PC-3 (cell line): ENCODE measurements at regions not wholly inside any gene's neighbourhood (a gene's known extent, or its start where the extent isn't known, plus 50 kb on each side); places are given as distances from the start of the nearest gene placed in this dataset.
A peak's percentile ranks its signal among the peaks of the same experiment; 100 is the strongest.

ENCODE experiments used
- ATAC-seq: fragments of 200-7000 bp; cut with Tn5 transposase; 2 replicates; pipeline ENCODE4 v1.9.1; 2020; ENCODE audit warnings: mild to moderate bottlenecking, moderate library complexity
- BruUV-seq: library from RNA; stranded (reverse); fragments of 400-500 nt; replicated peaks from 2 replicates; lab custom pipeline; 2021; lab: Mats Ljungman, UMichigan
- CTCF ChIA-PET: fragments of 300-600 bp; sonication (Branson Sonifier 250); formaldehyde crosslinking; loops from one replicate; lab custom pipeline; 2022; ENCODE audit warnings: antibody characterized with exemption; lab: Charles Lee
- POLR2A ChIA-PET: fragments of 300-600 bp; sonication (Branson Sonifier 250); formaldehyde crosslinking; loops from one replicate; lab custom pipeline; 2022; ENCODE audit warnings: antibody characterized with exemption; ENCODE audit not compliant: unreplicated experiment; lab: Charles Lee
- DNase-seq: peaks from one replicate; pipeline ENCODE4 v3.0.0-alpha.2; 2015
- H2AFZ ChIP-seq: fragments of 300-600 bp; sonication (generic); 2 replicates; pipeline ENCODE4 v1.6.0; 2016; ENCODE audit warnings: antibody characterized with exemption, low read length
- H3F3A ChIP-seq: fragments of 300-600 bp; sonication (generic); one replicate; pipeline ENCODE4 v1.6.0; 2017; ENCODE audit warnings: antibody characterized with exemption, low read length, control low read depth, mild to moderate bottlenecking; ENCODE audit not compliant: unreplicated experiment
- H3K27ac ChIP-seq: fragments of 300-600 bp; sonication (generic); 2 replicates; pipeline ENCODE4 v1.5.1; 2016; ENCODE audit warnings: mild to moderate bottlenecking, low read length
- H3K27me3 ChIP-seq: fragments of 300-600 bp; sonication (generic); 2 replicates; pipeline ENCODE4 v1.6.1; 2016; ENCODE audit warnings: low read length, mixed read lengths
- H3K36me3 ChIP-seq: fragments of 300-600 bp; sonication (generic); 2 replicates; pipeline ENCODE4 v1.6.1; 2016; ENCODE audit warnings: low read depth, mixed run types, low read length, mixed read lengths
- H3K4me1 ChIP-seq: fragments of 300-600 bp; sonication (generic); 2 replicates; pipeline ENCODE4 v1.5.1; 2016; ENCODE audit warnings: low read length; ENCODE audit not compliant: insufficient read depth
- H3K4me2 ChIP-seq: fragments of 300-600 bp; sonication (generic); 2 replicates; pipeline ENCODE4 v1.6.0; 2016; ENCODE audit warnings: low read length
- H3K4me3 ChIP-seq: fragments of 300-600 bp; sonication (generic); 2 replicates; pipeline ENCODE4 v1.5.1; 2016; ENCODE audit warnings: mild to moderate bottlenecking, low read length, mixed read lengths
- H3K79me2 ChIP-seq: fragments of 300-600 bp; sonication (generic); 2 replicates; pipeline ENCODE4 v1.6.1; 2017; ENCODE audit warnings: low read length, mixed read lengths
- H3K9ac ChIP-seq: fragments of 300-600 bp; sonication (generic); 2 replicates; pipeline ENCODE4 v1.6.0; 2016; ENCODE audit warnings: mild to moderate bottlenecking, low read length
- H3K9me2 ChIP-seq: fragments of 300-600 bp; sonication (generic); replicated peaks from 2 replicates; pipeline ENCODE4 v1.6.1; 2016; ENCODE audit warnings: mixed run types, low read length, mixed read lengths
- H3K9me3 ChIP-seq: fragments of 300-600 bp; sonication (generic); 2 replicates; pipeline ENCODE4 v1.6.1; 2016; ENCODE audit warnings: low read length, mixed read lengths
- H4K20me1 ChIP-seq: fragments of 300-600 bp; sonication (generic); 2 replicates; pipeline ENCODE4 v1.6.1; 2016; ENCODE audit warnings: low read length, mixed read lengths
- EZH2 ChIP-seq: fragments of 300-600 bp; sonication (generic); IDR thresholded peaks from one replicate; pipeline ENCODE4 v1.6.1; 2017; ENCODE audit warnings: antibody characterized with exemption, mild to moderate bottlenecking, low read length; ENCODE audit not compliant: unreplicated experiment
- EZH2phosphoT487 ChIP-seq: fragments of 300-600 bp; sonication (generic); IDR thresholded peaks from 2 replicates; pipeline ENCODE4 v1.6.1; 2018; ENCODE audit warnings: mild to moderate bottlenecking, antibody characterized with exemption, low read length, borderline replicate concordance
- intact Hi-C: fragments of 100-400 bp; cut with micrococcal nuclease; formaldehyde crosslinking; loops from 2 replicates; pipeline ENCODE4 v1.9.0; 2023
- TF ChIP-seq, protein P1 (sequence below): fragments of 300-600 bp; sonication (generic); conservative IDR thresholded peaks from 2 replicates; pipeline ENCODE4 v1.5.1; 2017; ENCODE audit warnings: antibody characterized with exemption, low read depth, mild to moderate bottlenecking, low read length

DNA sequence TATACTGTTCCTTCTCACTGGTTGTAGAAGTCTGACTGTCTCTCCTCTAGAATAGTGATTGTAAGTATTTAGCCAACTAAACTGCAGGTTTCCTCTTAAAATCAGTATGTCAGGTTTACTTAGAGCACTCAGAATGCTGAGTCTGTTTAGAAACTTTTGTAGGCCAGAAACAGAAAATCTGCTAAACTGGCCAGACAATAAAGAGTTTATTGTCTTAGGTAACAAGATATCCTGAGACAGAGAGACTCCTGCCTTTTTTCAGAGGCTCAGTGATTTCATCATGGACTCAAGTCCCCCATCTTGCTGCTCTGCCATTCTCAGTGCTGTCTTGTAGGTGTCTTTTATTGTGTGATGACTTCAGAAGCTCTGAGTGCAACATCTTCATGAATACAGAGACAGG lies 279.0 kb downstream of the MFSD1 start:
- no peaks in the 10 kb centered on the region for H4K20me1 ChIP-seq
- H3K27ac ChIP-seq = no peak overlapping the region
- H3K4me2 ChIP-seq = no peak overlapping the region
- ChIA-PET POLR2A (no interaction called here), CTCF (no interaction called here)
- no peak overlapping the region for H2AFZ ChIP-seq
- no peak overlapping the region for H3K9ac ChIP-seq
- DNase-seq = peak; percentile 34
- H3K4me1 ChIP-seq = peaks cover 58% of the 10 kb centered on the region
- no TSS peak for BruUV-seq
- H3F3A ChIP-seq = no peaks in the 10 kb centered on the region
- H3K4me3 ChIP-seq = no peak overlapping the region
- H3K9me2 ChIP-seq = no peaks in the 10 kb centered on the region
- intact Hi-C loops = no loop called here
- TF ChIP-seq EZH2 (no peak), EZH2phosphoT487 (no peak)
- TF ChIP-seq, protein P1, sequence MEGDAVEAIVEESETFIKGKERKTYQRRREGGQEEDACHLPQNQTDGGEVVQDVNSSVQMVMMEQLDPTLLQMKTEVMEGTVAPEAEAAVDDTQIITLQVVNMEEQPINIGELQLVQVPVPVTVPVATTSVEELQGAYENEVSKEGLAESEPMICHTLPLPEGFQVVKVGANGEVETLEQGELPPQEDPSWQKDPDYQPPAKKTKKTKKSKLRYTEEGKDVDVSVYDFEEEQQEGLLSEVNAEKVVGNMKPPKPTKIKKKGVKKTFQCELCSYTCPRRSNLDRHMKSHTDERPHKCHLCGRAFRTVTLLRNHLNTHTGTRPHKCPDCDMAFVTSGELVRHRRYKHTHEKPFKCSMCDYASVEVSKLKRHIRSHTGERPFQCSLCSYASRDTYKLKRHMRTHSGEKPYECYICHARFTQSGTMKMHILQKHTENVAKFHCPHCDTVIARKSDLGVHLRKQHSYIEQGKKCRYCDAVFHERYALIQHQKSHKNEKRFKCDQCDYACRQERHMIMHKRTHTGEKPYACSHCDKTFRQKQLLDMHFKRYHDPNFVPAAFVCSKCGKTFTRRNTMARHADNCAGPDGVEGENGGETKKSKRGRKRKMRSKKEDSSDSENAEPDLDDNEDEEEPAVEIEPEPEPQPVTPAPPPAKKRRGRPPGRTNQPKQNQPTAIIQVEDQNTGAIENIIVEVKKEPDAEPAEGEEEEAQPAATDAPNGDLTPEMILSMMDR = no peak
- H3K9me3 ChIP-seq = no peaks in the 10 kb centered on the region
- peaks cover 33% of the 10 kb centered on the region for H3K79me2 ChIP-seq
- ATAC-seq = no peak
- no peaks in the 10 kb centered on the region for H3K27me3 ChIP-seq
- H3K36me3 ChIP-seq = no peaks in the 10 kb centered on the region

DNA sequence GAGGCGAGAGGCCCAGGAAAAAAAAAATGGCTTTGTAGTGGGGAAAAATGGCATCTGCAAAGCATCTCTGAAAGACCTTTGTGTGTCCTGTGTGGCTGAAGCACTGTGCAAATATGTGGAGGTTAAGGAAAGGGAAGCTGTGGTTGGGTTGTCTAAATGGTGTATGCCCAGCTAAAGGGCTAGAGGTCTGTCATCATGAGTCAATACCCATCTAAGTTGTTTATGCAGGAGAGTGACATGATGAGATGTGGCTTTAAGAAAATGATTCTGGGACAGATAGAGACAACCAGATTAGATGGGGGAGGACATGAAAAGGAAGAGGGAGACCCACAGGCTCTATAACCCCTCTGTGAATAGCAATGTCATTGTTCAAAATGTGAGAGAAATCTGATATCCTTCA lies 280.7 kb downstream of the MFSD1 start:
- Histone ChIP-seq H3K9me2 (no peaks in the 10 kb centered on the region), H3K27ac (no peak overlapping the region), H3K4me1 (peaks cover 48% of the 10 kb centered on the region), H3K9me3 (no peaks in the 10 kb centered on the region), H3K4me3 (no peak overlapping the region), H2AFZ (no peak overlapping the region), H3F3A (no peaks in the 10 kb centered on the region), H3K79me2 (peaks cover 33% of the 10 kb centered on the region), H3K9ac (no peak overlapping the region), H3K27me3 (no peaks in the 10 kb centered on the region), H3K36me3 (no peaks in the 10 kb centered on the region), H3K4me2 (peak overlapping the region; percentile 27; the same call in 1 of the 2 replicates), H4K20me1 (no peaks in the 10 kb centered on the region)
- intact Hi-C loops = no loop called here
- ATAC-seq = peak; percentile 80
- POLR2A ChIA-PET = no interaction called here
- CTCF ChIA-PET = no interaction called here
- peak; percentile 86 for DNase-seq
- TF ChIP-seq EZH2 (no peak), EZH2phosphoT487 (no peak)
- TF ChIP-seq, protein P1 = no peak
- BruUV-seq = no TSS peak

DNA sequence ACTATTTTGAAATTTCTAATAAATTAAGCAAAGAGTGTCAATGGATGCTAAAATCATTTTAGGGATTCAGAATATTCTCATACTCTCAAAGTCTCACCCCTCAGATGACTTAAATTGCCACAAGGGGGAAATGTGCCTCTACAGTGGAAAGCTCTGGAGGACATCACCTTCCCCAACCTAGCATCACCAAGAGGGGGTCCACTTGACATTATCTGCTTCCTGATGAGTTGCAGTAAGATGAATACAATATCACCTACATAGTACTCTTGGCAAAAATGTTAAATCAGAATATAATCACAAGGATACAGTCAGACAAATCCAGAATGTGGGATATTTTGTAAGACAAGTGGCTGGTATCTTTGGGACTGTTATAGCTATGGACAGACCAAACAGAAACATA lies 290.1 kb downstream of the MFSD1 start:
- Histone ChIP-seq H3K79me2 (peaks cover 11% of the 10 kb centered on the region), H3F3A (no peaks in the 10 kb centered on the region), H3K4me3 (no peak overlapping the region), H3K9me3 (no peaks in the 10 kb centered on the region), H3K4me2 (no peak overlapping the region), H3K9me2 (no peaks in the 10 kb centered on the region), H3K36me3 (no peaks in the 10 kb centered on the region), H2AFZ (no peak overlapping the region), H3K27ac (no peak overlapping the region), H3K9ac (no peak overlapping the region), H3K27me3 (no peaks in the 10 kb centered on the region), H4K20me1 (no peaks in the 10 kb centered on the region), H3K4me1 (no peaks in the 10 kb centered on the region)
- ATAC-seq (peak; percentile 40; the same call in 1 of the 2 replicates), DNase-seq (no peak)
- TF ChIP-seq EZH2phosphoT487 (no peak), EZH2 (no peak)
- TF ChIP-seq, protein P1 = peak; percentile 38; the same call in 1 of the 2 replicates
- BruUV-seq = no TSS peak
- intact Hi-C loops = no loop called here
- ChIA-PET CTCF (interaction anchor here (1.0 kb wide), 1 partner anchor 100 kb away, joined by 4 read pairs; no protein-coding TSS in a partner anchor), POLR2A (no interaction called here)
